ENCODE measurements at regions not wholly inside any gene's neighbourhood (a gene's known extent, or its start where the extent isn't known, plus 50 kb on each side); places are given as distances from the start of the nearest gene placed in this dataset.

GRCh38 chr11:128407962-128408361 is 179.4 kb downstream of the ETS1 start:
- no peak overlapping the region for H3K27ac Mint-ChIP-seq
- no peaks in the 10 kb centered on the region for H3K36me3 Mint-ChIP-seq
- peaks cover 26% of the 10 kb centered on the region for H3K4me1 Mint-ChIP-seq
- no peaks in the 10 kb centered on the region for H3K9me3 Mint-ChIP-seq
- no peaks in the 10 kb centered on the region for H3K27me3 Mint-ChIP-seq
- H3K4me3 Mint-ChIP-seq = no peak overlapping the region
- ATAC-seq = no peak

- Mint-ChIP-seq H3K27me3 (no peaks in the 10 kb centered on the region), H3K9me3 (no peaks in the 10 kb centered on the region), H3K4me3 (no peak overlapping the region), H3K4me1 (peaks cover 11% of the 10 kb centered on the region), H3K27ac (no peak overlapping the region), H3K36me3 (no peaks in the 10 kb centered on the region)
- no peak for ATAC-seq
Observed at GRCh38 chr11:128405714-128406662, 181.4 kb downstream of the ETS1 start.

- no peak for ATAC-seq
- H3K27ac Mint-ChIP-seq = no peak overlapping the region
- H3K4me1 Mint-ChIP-seq = peaks cover 11% of the 10 kb centered on the region
- H3K27me3 Mint-ChIP-seq = no peaks in the 10 kb centered on the region
- no peaks in the 10 kb centered on the region for H3K9me3 Mint-ChIP-seq
- H3K36me3 Mint-ChIP-seq = no peaks in the 10 kb centered on the region
- no peak overlapping the region for H3K4me3 Mint-ChIP-seq
Observed at GRCh38 chr11:128405112-128405511, 182.2 kb downstream of the ETS1 start.

GRCh38 chr11:128404437-128404836 is 182.9 kb downstream of the ETS1 start:
- ATAC-seq = no peak
- H3K27me3 Mint-ChIP-seq = no peaks in the 10 kb centered on the region
- H3K9me3 Mint-ChIP-seq = no peaks in the 10 kb centered on the region
- H3K27ac Mint-ChIP-seq = no peak overlapping the region
- H3K4me3 Mint-ChIP-seq = no peak overlapping the region
- H3K36me3 Mint-ChIP-seq = no peaks in the 10 kb centered on the region
- peaks cover 11% of the 10 kb centered on the region for H3K4me1 Mint-ChIP-seq

GRCh38 chr11:128400382-128401203 is 186.8 kb downstream of the ETS1 start:
- H3K27me3 Mint-ChIP-seq = no peaks in the 10 kb centered on the region
- no peaks in the 10 kb centered on the region for H3K36me3 Mint-ChIP-seq
- H3K9me3 Mint-ChIP-seq = no peaks in the 10 kb centered on the region
- peaks cover 18% of the 10 kb centered on the region for H3K4me1 Mint-ChIP-seq
- no peak for ATAC-seq
- no peak overlapping the region for H3K27ac Mint-ChIP-seq
- H3K4me3 Mint-ChIP-seq = no peak overlapping the region

GRCh38 chr11:128399251-128400121 is 187.9 kb downstream of the ETS1 start:
- no peak overlapping the region for H3K4me3 Mint-ChIP-seq
- peak; percentile 67 for ATAC-seq

GRCh38 chr11:128398517-128399250 is 188.7 kb downstream of the ETS1 start:
- H3K4me1 Mint-ChIP-seq = peaks cover 17% of the 10 kb centered on the region
- H3K27me3 Mint-ChIP-seq = no peaks in the 10 kb centered on the region
- H3K36me3 Mint-ChIP-seq = no peaks in the 10 kb centered on the region
- peak overlapping the region; percentile 14 for H3K27ac Mint-ChIP-seq
- no peaks in the 10 kb centered on the region for H3K9me3 Mint-ChIP-seq
- peak; percentile 54 for ATAC-seq
- H3K4me3 Mint-ChIP-seq = no peak overlapping the region

More at GRCh38 chr11:128399251-128400121, 187.9 kb downstream of the ETS1 start:
- H3K27ac Mint-ChIP-seq = peak overlapping the region; percentile 14
- no peaks in the 10 kb centered on the region for H3K9me3 Mint-ChIP-seq
- no peaks in the 10 kb centered on the region for H3K27me3 Mint-ChIP-seq
- peaks cover 17% of the 10 kb centered on the region for H3K4me1 Mint-ChIP-seq
- no peaks in the 10 kb centered on the region for H3K36me3 Mint-ChIP-seq

GRCh38 chr11:128397362-128397761 is 190.0 kb downstream of the ETS1 start:
- Mint-ChIP-seq H3K4me1 (peaks cover 17% of the 10 kb centered on the region), H3K9me3 (no peaks in the 10 kb centered on the region), H3K4me3 (no peak overlapping the region), H3K36me3 (no peaks in the 10 kb centered on the region), H3K27ac (no peak overlapping the region), H3K27me3 (no peaks in the 10 kb centered on the region)
- no peak for ATAC-seq

GRCh38 chr11:128394431-128395089 is 192.8 kb downstream of the ETS1 start:
- H3K4me3 Mint-ChIP-seq = no peak overlapping the region
- H3K27me3 Mint-ChIP-seq = no peaks in the 10 kb centered on the region
- no peak for ATAC-seq
- H3K9me3 Mint-ChIP-seq = no peaks in the 10 kb centered on the region
- no peaks in the 10 kb centered on the region for H3K36me3 Mint-ChIP-seq
- H3K4me1 Mint-ChIP-seq = peaks cover 25% of the 10 kb centered on the region
- no peak overlapping the region for H3K27ac Mint-ChIP-seq

- Mint-ChIP-seq H3K27ac (no peak overlapping the region), H3K9me3 (no peaks in the 10 kb centered on the region), H3K4me3 (no peak overlapping the region), H3K27me3 (no peaks in the 10 kb centered on the region), H3K4me1 (peaks cover 13% of the 10 kb centered on the region), H3K36me3 (no peaks in the 10 kb centered on the region)
- ATAC-seq = no peak
Observed at GRCh38 chr11:128392259-128392658, 195.1 kb downstream of the ETS1 start.

GRCh38 chr11:128391811-128392210 is 195.5 kb downstream of the ETS1 start:
- no peak for ATAC-seq
- no peak overlapping the region for H3K27ac Mint-ChIP-seq
- no peaks in the 10 kb centered on the region for H3K27me3 Mint-ChIP-seq
- H3K9me3 Mint-ChIP-seq = no peaks in the 10 kb centered on the region
- H3K36me3 Mint-ChIP-seq = no peaks in the 10 kb centered on the region
- no peak overlapping the region for H3K4me3 Mint-ChIP-seq
- H3K4me1 Mint-ChIP-seq = peaks cover 14% of the 10 kb centered on the region

GRCh38 chr11:128390246-128390645 is 197.1 kb downstream of the ETS1 start:
- H3K9me3 Mint-ChIP-seq = no peaks in the 10 kb centered on the region
- no peaks in the 10 kb centered on the region for H3K36me3 Mint-ChIP-seq
- ATAC-seq = no peak
- no peak overlapping the region for H3K4me3 Mint-ChIP-seq
- H3K27me3 Mint-ChIP-seq = no peaks in the 10 kb centered on the region
- peak overlapping the region; percentile 19 for H3K27ac Mint-ChIP-seq
- peaks cover 16% of the 10 kb centered on the region for H3K4me1 Mint-ChIP-seq

GRCh38 chr11:128389461-128389976 is 197.8 kb downstream of the ETS1 start:
- H3K36me3 Mint-ChIP-seq = no peaks in the 10 kb centered on the region
- ATAC-seq = no peak
- H3K27ac Mint-ChIP-seq = no peak overlapping the region
- no peaks in the 10 kb centered on the region for H3K27me3 Mint-ChIP-seq
- peaks cover 16% of the 10 kb centered on the region for H3K4me1 Mint-ChIP-seq
- H3K9me3 Mint-ChIP-seq = no peaks in the 10 kb centered on the region
- no peak overlapping the region for H3K4me3 Mint-ChIP-seq
